Activated CD4-positive, CD25-positive, alpha-beta regulatory T cell treated with anti-CD3 and anti-CD28 coated beads, Interleukin-2, amount 50 U/mL, for 24 hours (primary cell): ENCODE measurements at regions not wholly inside any gene's neighbourhood (a gene's known extent, or its start where the extent isn't known, plus 50 kb on each side); places are given as distances from the start of the nearest gene placed in this dataset.
"Not testable (repeated sequence)": the region's sequence is repeated elsewhere in the genome, so short reads cannot be mapped to it uniquely, and the experiment has no call there.

ENCODE experiments used
- ATAC-seq, 2 donors: fragments of 150-1000 bp; cut with Tn5 transposase; one replicate each; pipeline ENCODE4 v1.10.0; 2021; ENCODE audit warnings: mild to moderate bottlenecking in 1 of 2, moderate library complexity in 1 of 2

GRCh38 chr2:183536714-183537113, 412.5 kb downstream of the NUP35 start:
- no peak for ATAC-seq

GRCh38 chr2:183541766-183542165, 417.5 kb downstream of the NUP35 start:
- ATAC-seq = no peak

- ATAC-seq = no peak
These were observed 418.4 kb downstream of the NUP35 start for GRCh38 chr2:183542606-183543005.

GRCh38 chr2:183543222-183543621, 419.0 kb downstream of the NUP35 start:
- no peak for ATAC-seq

GRCh38 chr2:183543731-183544130, 419.5 kb downstream of the NUP35 start:
- ATAC-seq = no peak

- not testable (repeated sequence) for ATAC-seq
These were observed 422.5 kb downstream of the NUP35 start for GRCh38 chr2:183546560-183547350.

- no peak for ATAC-seq
These were observed 428.5 kb downstream of the NUP35 start for GRCh38 chr2:183552716-183553115.

GRCh38 chr2:183564726-183565125, 440.5 kb downstream of the NUP35 start:
- no peak for ATAC-seq

GRCh38 chr2:183575481-183575880, 451.2 kb downstream of the NUP35 start:
- no peak for ATAC-seq

- ATAC-seq = no peak
These were observed 455.4 kb downstream of the NUP35 start for GRCh38 chr2:183579686-183580085.

GRCh38 chr2:183592271-183592670, 468.0 kb downstream of the NUP35 start:
- ATAC-seq = no peak

GRCh38 chr2:183594150-183594549, 469.9 kb downstream of the NUP35 start:
- ATAC-seq = no peak

- ATAC-seq = no peak
These were observed 473.6 kb downstream of the NUP35 start for GRCh38 chr2:183597841-183598240.

- ATAC-seq = no peak
These were observed 479.8 kb downstream of the NUP35 start for GRCh38 chr2:183604065-183604464.

GRCh38 chr2:183605440-183605839, 481.2 kb downstream of the NUP35 start:
- no peak for ATAC-seq

GRCh38 chr2:183606022-183606717, 481.9 kb downstream of the NUP35 start:
- ATAC-seq = no peak

- ATAC-seq = no peak
These were observed 482.5 kb downstream of the NUP35 start for GRCh38 chr2:183606718-183607085.

- no peak for ATAC-seq
These were observed 483.8 kb downstream of the NUP35 start for GRCh38 chr2:183607995-183608394.

GRCh38 chr2:183608747-183609146, 484.5 kb downstream of the NUP35 start:
- no peak for ATAC-seq

- no peak for ATAC-seq
These were observed 486.5 kb downstream of the NUP35 start for GRCh38 chr2:183610724-183611123.

- no peak for ATAC-seq
These were observed 490.7 kb downstream of the NUP35 start for GRCh38 chr2:183614799-183615435.

- no peak for ATAC-seq
These were observed 499.0 kb downstream of the NUP35 start for GRCh38 chr2:183623227-183623626.

GRCh38 chr2:183630964-183631363, 506.7 kb downstream of the NUP35 start:
- ATAC-seq = no peak

- ATAC-seq = no peak
These were observed 531.9 kb downstream of the NUP35 start for GRCh38 chr2:183656121-183656520.
